HG03342 (cell line): ENCODE measurements at regions not wholly inside any gene's neighbourhood (a gene's known extent, or its start where the extent isn't known, plus 50 kb on each side); places are given as distances from the start of the nearest gene placed in this dataset.

Experiments used
- ATAC-seq: cut with Tn5 transposase; IDR thresholded peaks from one replicate; pipeline ENCODE4 v1.9.1; 2021; ENCODE audit warnings: mild to moderate bottlenecking, moderate library complexity; ENCODE audit not compliant: unreplicated experiment

- no peak for ATAC-seq
Observed at GRCh38 chr12:3972576-3972975, 99.4 kb upstream of the PARP11 start.

GRCh38 chr12:3968523-3968922 lies 95.3 kb upstream of the PARP11 start:
- ATAC-seq: no peak

- no peak for ATAC-seq
Observed at GRCh38 chr12:3967556-3968160, 94.5 kb upstream of the PARP11 start.

- no peak for ATAC-seq
Observed at GRCh38 chr12:3966376-3966775, 93.2 kb upstream of the PARP11 start.

GRCh38 chr12:3965046-3965445 lies 91.8 kb upstream of the PARP11 start:
- no peak for ATAC-seq

- no peak for ATAC-seq
Observed at GRCh38 chr12:3964439-3964838, 91.2 kb upstream of the PARP11 start.

- ATAC-seq: no peak
Observed at GRCh38 chr12:3962631-3963483, 89.7 kb upstream of the PARP11 start.

GRCh38 chr12:3961591-3961990 lies 88.4 kb upstream of the PARP11 start:
- no peak for ATAC-seq

- ATAC-seq: no peak
Observed at GRCh38 chr12:3959799-3960560, 86.8 kb upstream of the PARP11 start.

- ATAC-seq: no peak
Observed at GRCh38 chr12:3958534-3958933, 85.3 kb upstream of the PARP11 start.

- no peak for ATAC-seq
Observed at GRCh38 chr12:3951380-3952135, 78.4 kb upstream of the PARP11 start.

- no peak for ATAC-seq
Observed at GRCh38 chr12:3950714-3951320, 77.6 kb upstream of the PARP11 start.

GRCh38 chr12:3947781-3948180 lies 74.6 kb upstream of the PARP11 start:
- no peak for ATAC-seq

GRCh38 chr12:3945671-3946070 lies 72.5 kb upstream of the PARP11 start:
- ATAC-seq: no peak

GRCh38 chr12:3944620-3945019 lies 71.4 kb upstream of the PARP11 start:
- no peak for ATAC-seq

GRCh38 chr12:3938042-3938544 lies 64.9 kb upstream of the PARP11 start:
- ATAC-seq: no peak

GRCh38 chr12:3935078-3935477 lies 61.9 kb upstream of the PARP11 start:
- no peak for ATAC-seq

- no peak for ATAC-seq
Observed at GRCh38 chr12:3933819-3934192, 60.6 kb upstream of the PARP11 start.

GRCh38 chr12:3933074-3933818 lies 60.0 kb upstream of the PARP11 start:
- ATAC-seq: no peak

GRCh38 chr12:3931776-3932175 lies 58.6 kb upstream of the PARP11 start:
- no peak for ATAC-seq
